ENCODE measurements at regions not wholly inside any gene's neighbourhood (a gene's known extent, or its start where the extent isn't known, plus 50 kb on each side); places are given as distances from the start of the nearest gene placed in this dataset.

GRCh38 chr13:107373551-107373950, 805.6 kb upstream of the ARGLU1 start:
- ChIA-PET POLR2A (no interaction called here), CTCF (interaction anchor here (0.6 to 2.7 kb wide), 21 partner anchors 33 to 782 kb away, joined by 3 to 20 read pairs (median 4); a partner anchor contains a TSS)
- H3K27ac ChIP-seq (ENCODE audit: low read depth, low read length) = no peak overlapping the region

GRCh38 chr13:107370015-107370785, 802.3 kb upstream of the ARGLU1 start:
- no peaks in the 10 kb centered on the region for H3K27me3 ChIP-seq (ENCODE audit: control insufficient read depth, insufficient read depth, low read length)
- ChIA-PET POLR2A (interaction anchor here (0.7 to 1.2 kb wide), 2 partner anchors 18 to 111 kb away, joined by 3 to 4 read pairs; no protein-coding TSS in a partner anchor), CTCF (interaction anchor here (0.6 to 1.4 kb wide), 4 partner anchors 131 to 785 kb away, joined by 3 to 8 read pairs (median 3); no protein-coding TSS in a partner anchor)
- TF ChIP-seq CTCF (IDR thresholded peaks at IDR 0.05; ENCODE audit: low read depth, low read length) = no peak
- DNase-seq (ENCODE audit: low read depth, low spot score) = peak; percentile 59
- H3K9me3 ChIP-seq (ENCODE audit: control insufficient read depth, insufficient read depth, low read length) = no peaks in the 10 kb centered on the region
- no peak overlapping the region; the same call in 1 of the 2 replicates for H3K4me3 ChIP-seq (ENCODE audit: low read depth, low read length)
- peak overlapping the region; percentile 57 for H3K27ac ChIP-seq (ENCODE audit: low read depth, low read length)

More at GRCh38 chr13:107373551-107373950, 805.6 kb upstream of the ARGLU1 start:
- Histone ChIP-seq H3K9me3 (ENCODE audit: control insufficient read depth, insufficient read depth, low read length) (no peaks in the 10 kb centered on the region), H3K4me3 (ENCODE audit: low read depth, low read length) (no peak overlapping the region), H3K27me3 (ENCODE audit: control insufficient read depth, insufficient read depth, low read length) (no peaks in the 10 kb centered on the region)
- peak; percentile 72 for TF ChIP-seq CTCF (IDR thresholded peaks at IDR 0.05; ENCODE audit: low read depth, low read length)
- peak; percentile 65 for DNase-seq (ENCODE audit: low read depth, low spot score)

GRCh38 chr13:107367258-107367657, 799.3 kb upstream of the ARGLU1 start:
- no peak for DNase-seq (ENCODE audit: low read depth, low spot score)
- ChIA-PET POLR2A (no interaction called here), CTCF (no interaction called here)
- H3K27ac ChIP-seq (ENCODE audit: low read depth, low read length) = peak overlapping the region; percentile 42
- peaks cover 2% of the 10 kb centered on the region; the same call in 1 of the 2 replicates for H3K9me3 ChIP-seq (ENCODE audit: control insufficient read depth, insufficient read depth, low read length)
- no peak overlapping the region for H3K4me3 ChIP-seq (ENCODE audit: low read depth, low read length)
- H3K27me3 ChIP-seq (ENCODE audit: control insufficient read depth, insufficient read depth, low read length) = no peaks in the 10 kb centered on the region
- no peak for TF ChIP-seq CTCF (IDR thresholded peaks at IDR 0.05; ENCODE audit: low read depth, low read length)

GRCh38 chr13:107365466-107366215, 797.7 kb upstream of the ARGLU1 start:
- CTCF ChIA-PET = no interaction called here
- no peak for TF ChIP-seq CTCF (IDR thresholded peaks at IDR 0.05; ENCODE audit: low read depth, low read length)
- peak; percentile 26 for DNase-seq (ENCODE audit: low read depth, low spot score)
- H3K4me3 ChIP-seq (ENCODE audit: low read depth, low read length) = no peak overlapping the region
- peaks cover 2% of the 10 kb centered on the region; the same call in 1 of the 2 replicates for H3K9me3 ChIP-seq (ENCODE audit: control insufficient read depth, insufficient read depth, low read length)
- H3K27ac ChIP-seq (ENCODE audit: low read depth, low read length) = peak overlapping the region; percentile 53
- POLR2A ChIA-PET = no interaction called here
- H3K27me3 ChIP-seq (ENCODE audit: control insufficient read depth, insufficient read depth, low read length) = no peaks in the 10 kb centered on the region

GRCh38 chr13:107364658-107365057, 796.7 kb upstream of the ARGLU1 start:
- Histone ChIP-seq H3K27me3 (ENCODE audit: control insufficient read depth, insufficient read depth, low read length) (no peaks in the 10 kb centered on the region), H3K27ac (ENCODE audit: low read depth, low read length) (no peak overlapping the region), H3K9me3 (ENCODE audit: control insufficient read depth, insufficient read depth, low read length) (peaks cover 2% of the 10 kb centered on the region; the same call in 1 of the 2 replicates), H3K4me3 (ENCODE audit: low read depth, low read length) (no peak overlapping the region)
- TF ChIP-seq CTCF (IDR thresholded peaks at IDR 0.05; ENCODE audit: low read depth, low read length) = no peak
- no peak for DNase-seq (ENCODE audit: low read depth, low spot score)
- ChIA-PET CTCF (no interaction called here), POLR2A (no interaction called here)
